H9 (cell line): ENCODE measurements at regions not wholly inside any gene's neighbourhood (a gene's known extent, or its start where the extent isn't known, plus 50 kb on each side); places are given as distances from the start of the nearest gene placed in this dataset.

Experiments
- DNase-seq: peaks from one replicate; pipeline ENCODE4 v3.0.0-alpha.2; 2017
- H2AFZ ChIP-seq: one replicate; pipeline ENCODE4 v1.6.1; 2013; ENCODE audit warnings: mild to moderate bottlenecking, low read length, control low read depth, moderate library complexity
- H2AK5ac ChIP-seq: 2 replicates; pipeline ENCODE4 v1.6.1; 2013; ENCODE audit warnings: low read length, control low read depth, mixed read lengths; ENCODE audit not compliant: insufficient read length
- H2BK120ac ChIP-seq: one replicate; pipeline ENCODE4 v1.6.1; 2013; ENCODE audit warnings: low read depth, mild to moderate bottlenecking, low read length, control low read depth, inconsistent platforms; ENCODE audit not compliant: poor library complexity, severe bottlenecking
- H2BK12ac ChIP-seq: 2 replicates; pipeline ENCODE4 v1.6.1; 2013; ENCODE audit warnings: low read length, control low read depth, mixed read lengths, low read depth; ENCODE audit not compliant: insufficient read length
- H2BK15ac ChIP-seq: 2 replicates; pipeline ENCODE4 v1.6.1; 2013; ENCODE audit warnings: low read depth, low read length, control low read depth
- H2BK20ac ChIP-seq: one replicate; pipeline ENCODE4 v1.6.1; 2013; ENCODE audit warnings: low read depth, mild to moderate bottlenecking, low read length, control low read depth, inconsistent platforms; ENCODE audit not compliant: poor library complexity, severe bottlenecking
- H2BK5ac ChIP-seq: 2 replicates; pipeline ENCODE4 v1.6.1; 2013; ENCODE audit warnings: low read length, control low read depth, mixed read lengths; ENCODE audit not compliant: insufficient read length
- H3K14ac ChIP-seq: 2 replicates; pipeline ENCODE4 v1.6.1; 2013; ENCODE audit warnings: low read length, control low read depth; ENCODE audit not compliant: insufficient read depth
- H3K18ac ChIP-seq: 2 replicates; pipeline ENCODE4 v1.6.1; 2013; ENCODE audit warnings: low read depth, mild to moderate bottlenecking, mixed read lengths, low read length, control low read depth; ENCODE audit not compliant: insufficient read length
- H3K23ac ChIP-seq: 2 replicates; pipeline ENCODE4 v1.6.1; 2013; ENCODE audit warnings: low read length, control low read depth, mixed read lengths, low read depth; ENCODE audit not compliant: insufficient read length
- H3K23me2 ChIP-seq: 2 replicates; pipeline ENCODE4 v1.6.1; 2013; ENCODE audit warnings: low read depth, mild to moderate bottlenecking, mixed read lengths, low read length, control low read depth; ENCODE audit not compliant: insufficient read length, poor library complexity, severe bottlenecking
- H3K27ac ChIP-seq: 2 replicates; pipeline ENCODE4 v1.5.1; 2013; ENCODE audit warnings: low read length, control low read depth, mixed read lengths, low read depth; ENCODE audit not compliant: insufficient read length
- H3K27me3 ChIP-seq: 2 replicates; pipeline ENCODE4 v1.6.1; 2013; ENCODE audit warnings: low read length, control low read depth, inconsistent platforms; ENCODE audit not compliant: insufficient read depth
- H3K4ac ChIP-seq: 2 replicates; pipeline ENCODE4 v1.6.1; 2013; ENCODE audit warnings: low read depth, mild to moderate bottlenecking, control low read depth, inconsistent platforms, low read length, moderate library complexity
- H3K4me1 ChIP-seq: 2 replicates; pipeline ENCODE4 v1.6.1; 2013; ENCODE audit warnings: low read length, control low read depth, inconsistent platforms; ENCODE audit not compliant: insufficient read depth
- H3K4me2 ChIP-seq: 2 replicates; pipeline ENCODE4 v1.6.1; 2013; ENCODE audit warnings: low read length, control low read depth, mixed read lengths; ENCODE audit not compliant: insufficient read length, insufficient read depth
- H3K56ac ChIP-seq: 2 replicates; pipeline ENCODE4 v1.6.1; 2013; ENCODE audit warnings: low read depth, mild to moderate bottlenecking, mixed read lengths, low read length, control low read depth; ENCODE audit not compliant: insufficient read length
- H3K79me1 ChIP-seq: 2 replicates; pipeline ENCODE4 v1.6.1; 2013; ENCODE audit warnings: low read depth, mild to moderate bottlenecking, moderate library complexity, low read length, control low read depth, inconsistent platforms; ENCODE audit not compliant: insufficient read depth, poor library complexity, severe bottlenecking
- H3K79me2 ChIP-seq: 2 replicates; pipeline ENCODE4 v1.6.1; 2013; ENCODE audit warnings: low read length, control low read depth, inconsistent platforms; ENCODE audit not compliant: insufficient read depth
- H3K9ac ChIP-seq: 2 replicates; pipeline ENCODE4 v1.6.1; 2013; ENCODE audit warnings: low read length, control low read depth, mixed read lengths; ENCODE audit not compliant: insufficient read length; ENCODE audit errors: extremely low read depth
- H3K9me3 ChIP-seq: one replicate; pipeline ENCODE4 v1.6.1; 2013; ENCODE audit warnings: low read depth, low read length, inconsistent platforms; ENCODE audit not compliant: control insufficient read depth
- H3T11ph ChIP-seq: one replicate; pipeline ENCODE4 v1.6.1; 2013; ENCODE audit warnings: mild to moderate bottlenecking, low read length, control low read depth, inconsistent platforms
- H4K20me1 ChIP-seq: one replicate; pipeline ENCODE4 v1.6.1; 2013; ENCODE audit not compliant: control insufficient read depth, insufficient read length, insufficient read depth
- H4K5ac ChIP-seq: 2 replicates; pipeline ENCODE4 v1.6.1; 2013; ENCODE audit warnings: low read depth, mild to moderate bottlenecking, mixed read lengths, low read length, control low read depth; ENCODE audit not compliant: insufficient read length
- H4K8ac ChIP-seq: replicated peaks from 2 replicates; pipeline ENCODE4 v1.6.1; 2013; ENCODE audit warnings: low read length, control low read depth, mixed read lengths, low read depth; ENCODE audit not compliant: insufficient read length
- H4K91ac ChIP-seq: 2 replicates; pipeline ENCODE4 v1.6.1; 2013; ENCODE audit warnings: low read depth, mild to moderate bottlenecking, moderate library complexity, mixed read lengths, low read length, control low read depth; ENCODE audit not compliant: insufficient read length
- H3K27ac Mint-ChIP-seq, 3 experiments: 2 replicates in 2 of 3; 3 replicates in 1 of 3; pipeline ENCODE4 v1.8.0; 2020 to 2021; ENCODE audit warnings: mixed read lengths in 3 of 3, mild to moderate bottlenecking in 1 of 3, moderate library complexity in 1 of 3
- H3K27me3 Mint-ChIP-seq: 2 replicates; pipeline ENCODE4 v1.8.0; 2021; ENCODE audit warnings: low read depth, mild to moderate bottlenecking, moderate library complexity, mixed read lengths
- H3K36me3 Mint-ChIP-seq, 3 experiments: 2 replicates in 2 of 3; 3 replicates in 1 of 3; pipeline ENCODE4 v1.8.0; 2020 to 2021; ENCODE audit warnings: low read depth in 3 of 3, mixed read lengths in 3 of 3; ENCODE audit not compliant: insufficient read depth in 1 of 3
- H3K4me1 Mint-ChIP-seq, 2 experiments: 2 replicates each; pipeline ENCODE4 v1.8.0; 2020; ENCODE audit warnings: mixed read lengths in 2 of 2
- H3K4me3 Mint-ChIP-seq, 2 experiments: 2 replicates in 1 of 2; 3 replicates in 1 of 2; pipeline ENCODE4 v1.8.0; 2020 to 2021; ENCODE audit warnings: mild to moderate bottlenecking in 2 of 2, mixed read lengths in 2 of 2, moderate library complexity in 1 of 2
- H3K9me3 Mint-ChIP-seq, 2 experiments: 2 replicates in 1 of 2; 3 replicates in 1 of 2; pipeline ENCODE4 v1.8.0; 2020; ENCODE audit warnings: mild to moderate bottlenecking in 2 of 2, mixed read lengths in 2 of 2, moderate library complexity in 1 of 2
- CTCF ChIP-seq: fragments of 200-600 bp; sonication (generic); conservative IDR thresholded peaks from 3 replicates; pipeline ENCODE4 v1.8.0; 2021; ENCODE audit warnings: antibody characterized with exemption, mild to moderate bottlenecking
- WGBS: extraction: QIAGEN DNeasy Blood & Tissue Kit; methylation state at CpG from one replicate; pipeline ENCODE4 v1.1.7; 2013; ENCODE audit warnings: missing lambda C conversion rate, low lambda C conversion rate, mixed read lengths; ENCODE audit not compliant: insufficient read length; ENCODE audit errors: extremely low coverage; 5-methylcytosine and 5-hydroxymethylcytosine counted together

GRCh38 chr4:162871990-162872389 lies 294.7 kb downstream of the NAF1 start:
- H2BK120ac ChIP-seq = no peak overlapping the region
- no peaks in the 10 kb centered on the region for H3K9me3 ChIP-seq
- H3T11ph ChIP-seq = no peak overlapping the region
- H3K56ac ChIP-seq = no peak overlapping the region
- no peaks in the 10 kb centered on the region for H3K79me1 ChIP-seq
- H3K36me3 Mint-ChIP-seq = peaks cover 0 to 2% (median 0%) of the 10 kb centered on the region in 3 experiments; a peak in 2 of 7 replicates
- no peak overlapping the region for H3K27ac ChIP-seq
- no peaks in the 10 kb centered on the region for H3K79me2 ChIP-seq
- no peaks in the 10 kb centered on the region for H3K27me3 ChIP-seq
- no peak overlapping the region for H3K4ac ChIP-seq
- peaks cover 0 to 5% of the 10 kb centered on the region in 2 experiments; a peak in 1 of 4 replicates for H3K4me1 Mint-ChIP-seq
- DNase-seq = no peak
- no peak overlapping the region for H4K5ac ChIP-seq
- H3K4me2 ChIP-seq = no peak overlapping the region
- H3K27me3 Mint-ChIP-seq = no peaks in the 10 kb centered on the region
- no peak overlapping the region for H2BK5ac ChIP-seq
- no peaks in the 10 kb centered on the region for H3K23me2 ChIP-seq
- no peaks in the 10 kb centered on the region for H4K20me1 ChIP-seq
- no peak overlapping the region for H2BK12ac ChIP-seq
- no peak overlapping the region for H3K23ac ChIP-seq
- H2AFZ ChIP-seq = no peak overlapping the region
- H3K18ac ChIP-seq = no peak overlapping the region
- no peak overlapping the region for H3K27ac Mint-ChIP-seq
- no CpG with 5 or more reads among the region's 4 CpGs for WGBS
- no peaks in the 10 kb centered on the region for H3K4me1 ChIP-seq
- no peak overlapping the region for H4K91ac ChIP-seq
- no peak overlapping the region for H2AK5ac ChIP-seq
- no peak overlapping the region for H2BK20ac ChIP-seq
- H2BK15ac ChIP-seq = no peak overlapping the region
- H4K8ac ChIP-seq = no peak overlapping the region
- TF ChIP-seq CTCF = no peak
- peaks cover 3 to 7% of the 10 kb centered on the region in 2 experiments; a peak in 2 of 5 replicates for H3K9me3 Mint-ChIP-seq
- H3K4me3 Mint-ChIP-seq = no peak overlapping the region
- no peak overlapping the region for H3K9ac ChIP-seq
- H3K14ac ChIP-seq = no peak overlapping the region
